C4-2B (cell line): ENCODE measurements at regions not wholly inside any gene's neighbourhood (a gene's known extent, or its start where the extent isn't known, plus 50 kb on each side); places are given as distances from the start of the nearest gene placed in this dataset.

Source experiments
- CTCF ChIP-seq: fragments of 450-650 bp; conservative IDR thresholded peaks from 2 replicates; pipeline ENCODE4 v1.5.1; 2017; ENCODE audit warnings: mild to moderate bottlenecking
- ZFX ChIP-seq: fragments of 450-650 bp; IDR thresholded peaks from 2 replicates; pipeline ENCODE4 v1.6.1; 2017

GRCh38 chr1:175894581-175894980, 151.2 kb upstream of the TNR start:
- TF ChIP-seq CTCF (no peak), ZFX (no peak)
